ENCODE measurements at regions not wholly inside any gene's neighbourhood (a gene's known extent, or its start where the extent isn't known, plus 50 kb on each side); places are given as distances from the start of the nearest gene placed in this dataset.

GRCh38 chr2:62343636-62344337 is 147.9 kb downstream of the B3GNT2 start:
- intact Hi-C loops (cut with DNase I, micrococcal nuclease), result no loop called here
- CTCF ChIA-PET, result interaction anchor here (1.3 kb wide), 1 partner anchor 350 kb away, joined by 4 read pairs; no protein-coding TSS in a partner anchor

GRCh38 chr2:62343206-62343605 is 147.3 kb downstream of the B3GNT2 start:
- Mint-ChIP-seq H3K9me3 (ENCODE audit: low read depth) (no peaks in the 10 kb centered on the region), H3K4me3 (no peak overlapping the region), H3K4me1 (no peaks in the 10 kb centered on the region), H3K27me3 (no peaks in the 10 kb centered on the region), H3K36me3 (ENCODE audit: low read depth) (no peaks in the 10 kb centered on the region), H3K27ac (no peak overlapping the region)
- CTCF ChIA-PET, result interaction anchor here (1.3 kb wide), 1 partner anchor 350 kb away, joined by 4 read pairs; no protein-coding TSS in a partner anchor
- POLR2A ChIA-PET, result no interaction called here
- intact Hi-C loops (cut with DNase I, micrococcal nuclease), result no loop called here
- no peak for ATAC-seq
- no peak for DNase-seq

More at GRCh38 chr2:62343636-62344337, 147.9 kb downstream of the B3GNT2 start:
- no peaks in the 10 kb centered on the region for H3K9me3 Mint-ChIP-seq (ENCODE audit: low read depth)
- H3K36me3 Mint-ChIP-seq (ENCODE audit: low read depth), result no peaks in the 10 kb centered on the region
- H3K4me1 Mint-ChIP-seq, result no peaks in the 10 kb centered on the region
- H3K27me3 Mint-ChIP-seq, result no peaks in the 10 kb centered on the region
- H3K27ac Mint-ChIP-seq, result no peak overlapping the region
- no peak overlapping the region for H3K4me3 Mint-ChIP-seq
- ATAC-seq (no peak), DNase-seq (no peak)
- POLR2A ChIA-PET, result no interaction called here

DNA sequence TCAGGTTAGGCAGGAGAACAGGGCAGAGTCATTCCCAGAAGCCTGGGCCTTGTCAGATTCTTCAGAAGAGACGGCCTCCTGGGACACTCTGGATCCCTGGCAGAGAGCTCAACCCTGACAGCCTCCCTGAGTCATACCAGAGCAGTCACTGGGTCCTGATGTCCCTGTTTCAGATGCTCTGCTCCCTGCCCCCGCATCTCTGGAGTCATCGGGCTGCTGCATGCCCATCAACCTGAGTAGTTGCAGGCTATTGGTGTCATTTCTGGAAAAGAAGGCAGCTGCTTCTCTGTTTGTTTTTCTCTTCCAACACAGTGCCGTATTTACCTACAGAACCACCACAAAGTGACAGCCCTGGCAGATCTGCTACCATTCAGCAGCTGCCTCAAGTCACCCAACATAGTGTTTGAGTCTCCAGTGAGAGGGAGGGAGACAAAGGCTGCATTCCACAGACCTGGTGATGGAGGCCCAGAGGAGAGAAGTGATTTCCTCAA is 145.1 kb downstream of the B3GNT2 start:
- Mint-ChIP-seq H3K27me3 (no peaks in the 10 kb centered on the region), H3K4me1 (no peaks in the 10 kb centered on the region), H3K36me3 (ENCODE audit: low read depth) (no peaks in the 10 kb centered on the region), H3K9me3 (ENCODE audit: low read depth) (no peaks in the 10 kb centered on the region), H3K27ac (no peak overlapping the region), H3K4me3 (no peak overlapping the region)
- DNase-seq, result no peak
- intact Hi-C loops (cut with DNase I, micrococcal nuclease), result no loop called here
- POLR2A ChIA-PET, result no interaction called here
- CTCF ChIA-PET, result no interaction called here
- no peak for ATAC-seq

GRCh38 chr2:62339837-62340236 is 143.9 kb downstream of the B3GNT2 start:
- Mint-ChIP-seq H3K27ac (no peak overlapping the region), H3K27me3 (no peaks in the 10 kb centered on the region), H3K4me3 (no peak overlapping the region), H3K36me3 (ENCODE audit: low read depth) (no peaks in the 10 kb centered on the region), H3K9me3 (ENCODE audit: low read depth) (no peaks in the 10 kb centered on the region), H3K4me1 (no peaks in the 10 kb centered on the region)
- ChIA-PET CTCF (interaction anchor here (0.5 to 0.9 kb wide), 3 partner anchors 39 to 1588 kb away, joined by 3 to 4 read pairs (median 4); no protein-coding TSS in a partner anchor), POLR2A (no interaction called here)
- no peak for ATAC-seq
- no peak for DNase-seq
- intact Hi-C loops (cut with DNase I, micrococcal nuclease), result no loop called here

GRCh38 chr2:62339413-62339812 is 143.5 kb downstream of the B3GNT2 start:
- POLR2A ChIA-PET, result no interaction called here
- CTCF ChIA-PET, result interaction anchor here (0.5 to 0.9 kb wide), 3 partner anchors 38 to 1588 kb away, joined by 3 to 4 read pairs (median 4); no protein-coding TSS in a partner anchor
- Mint-ChIP-seq H3K4me1 (no peaks in the 10 kb centered on the region), H3K9me3 (ENCODE audit: low read depth) (no peaks in the 10 kb centered on the region), H3K27ac (no peak overlapping the region), H3K36me3 (ENCODE audit: low read depth) (no peaks in the 10 kb centered on the region), H3K27me3 (no peaks in the 10 kb centered on the region), H3K4me3 (no peak overlapping the region)
- DNase-seq (no peak), ATAC-seq (no peak)
- intact Hi-C loops (cut with DNase I, micrococcal nuclease), result no loop called here

- Mint-ChIP-seq H3K27me3 (no peaks in the 10 kb centered on the region), H3K9me3 (ENCODE audit: low read depth) (no peaks in the 10 kb centered on the region), H3K36me3 (ENCODE audit: low read depth) (no peaks in the 10 kb centered on the region), H3K27ac (no peak overlapping the region), H3K4me1 (no peaks in the 10 kb centered on the region), H3K4me3 (no peak overlapping the region)
- ChIA-PET POLR2A (no interaction called here), CTCF (no interaction called here)
- DNase-seq (no peak), ATAC-seq (no peak)
- intact Hi-C loops (cut with DNase I, micrococcal nuclease), result no loop called here
Measured at GRCh38 chr2:62338111-62338510, 142.2 kb downstream of the B3GNT2 start.

DNA sequence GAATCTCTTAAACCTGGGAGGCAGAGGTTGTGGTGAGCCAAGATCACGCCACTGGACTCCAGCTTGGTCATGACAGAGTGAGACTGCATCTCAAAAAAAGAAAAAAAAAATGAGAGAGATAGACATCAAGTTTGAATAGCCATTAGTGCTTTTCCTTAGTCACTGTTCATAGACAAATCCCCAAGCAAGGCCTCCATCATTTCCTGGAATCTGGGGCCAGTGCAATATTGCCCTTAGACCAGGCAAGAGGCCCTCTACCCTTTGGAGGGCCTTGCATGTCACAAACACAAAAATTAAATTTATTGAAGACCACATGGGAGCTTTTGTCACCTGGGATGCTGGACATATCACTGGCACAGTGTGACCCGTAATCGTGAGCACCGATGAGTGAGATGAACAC is 141.5 kb downstream of the B3GNT2 start:
- H3K9me3 Mint-ChIP-seq (ENCODE audit: low read depth), result no peaks in the 10 kb centered on the region
- H3K36me3 Mint-ChIP-seq (ENCODE audit: low read depth), result no peaks in the 10 kb centered on the region
- no peaks in the 10 kb centered on the region for H3K4me1 Mint-ChIP-seq
- ChIA-PET POLR2A (no interaction called here), CTCF (no interaction called here)
- intact Hi-C loops (cut with DNase I, micrococcal nuclease), result no loop called here
- DNase-seq (no peak), ATAC-seq (no peak)
- H3K27ac Mint-ChIP-seq, result no peak overlapping the region
- H3K4me3 Mint-ChIP-seq, result no peak overlapping the region
- H3K27me3 Mint-ChIP-seq, result no peaks in the 10 kb centered on the region

- ChIA-PET POLR2A (no interaction called here), CTCF (no interaction called here)
- no peak for DNase-seq
- H3K27ac Mint-ChIP-seq, result no peak overlapping the region
- no peaks in the 10 kb centered on the region for H3K4me1 Mint-ChIP-seq
- H3K4me3 Mint-ChIP-seq, result no peak overlapping the region
- no peaks in the 10 kb centered on the region for H3K27me3 Mint-ChIP-seq
- ATAC-seq, result no peak
- H3K36me3 Mint-ChIP-seq (ENCODE audit: low read depth), result no peaks in the 10 kb centered on the region
- intact Hi-C loops (cut with DNase I, micrococcal nuclease), result no loop called here
- no peaks in the 10 kb centered on the region for H3K9me3 Mint-ChIP-seq (ENCODE audit: low read depth)
Measured at GRCh38 chr2:62335612-62336011, 139.7 kb downstream of the B3GNT2 start.

- ChIA-PET CTCF (interaction anchor here (0.6 to 0.8 kb wide), 3 partner anchors 8 to 150 kb away, joined by 3 read pairs; no protein-coding TSS in a partner anchor), POLR2A (interaction anchor here (0.6 kb wide), 1 partner anchor 59 kb away, joined by 3 read pairs; no protein-coding TSS in a partner anchor)
- Mint-ChIP-seq H3K4me1 (no peaks in the 10 kb centered on the region), H3K4me3 (no peak overlapping the region), H3K27me3 (no peaks in the 10 kb centered on the region), H3K9me3 (ENCODE audit: low read depth) (no peaks in the 10 kb centered on the region), H3K27ac (no peak overlapping the region), H3K36me3 (ENCODE audit: low read depth) (no peaks in the 10 kb centered on the region)
- intact Hi-C loops (cut with DNase I, micrococcal nuclease), result no loop called here
- no peak for DNase-seq
- ATAC-seq, result no peak
Measured at GRCh38 chr2:62334440-62335058, 138.6 kb downstream of the B3GNT2 start.

DNA sequence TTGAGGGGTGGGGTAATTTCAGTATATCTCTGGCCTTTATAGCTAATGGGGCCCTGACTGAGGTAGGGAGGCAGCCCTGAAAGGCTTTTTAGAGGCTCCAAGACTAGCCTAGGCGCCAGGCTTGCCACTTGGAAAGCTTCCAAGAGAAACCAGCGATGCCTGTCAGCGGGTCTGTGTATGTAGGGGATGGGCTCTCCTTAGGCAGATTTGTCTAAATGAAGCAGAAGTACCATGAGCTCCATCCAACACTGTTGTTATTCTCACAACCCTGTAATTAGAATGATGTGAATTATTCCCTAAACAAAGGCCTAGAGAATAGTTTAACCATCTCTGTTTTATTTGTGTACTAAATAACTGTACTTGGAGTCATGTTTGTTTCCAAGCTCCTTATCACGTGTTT is 138.1 kb downstream of the B3GNT2 start:
- no peak for DNase-seq
- POLR2A ChIA-PET, result interaction anchor here (0.6 kb wide), 1 partner anchor 59 kb away, joined by 3 read pairs; no protein-coding TSS in a partner anchor
- no peak for ATAC-seq
- intact Hi-C loops (cut with DNase I, micrococcal nuclease), result no loop called here
- CTCF ChIA-PET, result interaction anchor here (0.6 to 0.8 kb wide), 3 partner anchors 8 to 149 kb away, joined by 3 read pairs; no protein-coding TSS in a partner anchor
- Mint-ChIP-seq H3K4me3 (no peak overlapping the region), H3K9me3 (ENCODE audit: low read depth) (no peaks in the 10 kb centered on the region), H3K27me3 (no peaks in the 10 kb centered on the region), H3K36me3 (ENCODE audit: low read depth) (no peaks in the 10 kb centered on the region), H3K27ac (no peak overlapping the region), H3K4me1 (no peaks in the 10 kb centered on the region)

GRCh38 chr2:62330959-62331358 is 135.0 kb downstream of the B3GNT2 start:
- ATAC-seq (no peak), DNase-seq (no peak)
- no peaks in the 10 kb centered on the region for H3K4me1 Mint-ChIP-seq
- intact Hi-C loops (cut with DNase I, micrococcal nuclease), result no loop called here
- no peaks in the 10 kb centered on the region for H3K36me3 Mint-ChIP-seq (ENCODE audit: low read depth)
- H3K4me3 Mint-ChIP-seq, result no peak overlapping the region
- H3K27me3 Mint-ChIP-seq, result no peaks in the 10 kb centered on the region
- H3K27ac Mint-ChIP-seq, result no peak overlapping the region
- H3K9me3 Mint-ChIP-seq (ENCODE audit: low read depth), result peaks cover 2% of the 10 kb centered on the region
- ChIA-PET POLR2A (no interaction called here), CTCF (no interaction called here)

DNA sequence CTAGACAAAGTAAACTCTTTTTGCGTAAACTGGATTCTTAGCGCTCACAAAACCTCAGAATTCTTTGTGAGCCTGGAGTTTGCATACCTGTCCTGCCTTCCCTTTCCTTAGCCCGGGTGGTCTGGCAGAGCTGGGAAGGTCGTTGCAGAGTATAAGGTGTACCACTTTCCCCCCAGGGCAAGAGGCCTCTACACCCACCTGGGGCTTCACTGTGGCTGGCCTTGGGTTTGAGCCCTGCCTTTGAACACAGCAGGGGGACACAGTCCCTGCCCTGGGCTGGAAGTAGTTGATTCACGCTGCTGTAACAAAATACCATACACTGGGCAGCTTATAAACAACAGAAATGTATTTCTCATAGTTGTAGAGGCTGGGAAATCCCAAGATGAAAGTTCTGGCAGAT is 133.9 kb downstream of the B3GNT2 start:
- ATAC-seq, result no peak
- Mint-ChIP-seq H3K36me3 (ENCODE audit: low read depth) (no peaks in the 10 kb centered on the region), H3K4me3 (no peak overlapping the region), H3K9me3 (ENCODE audit: low read depth) (peaks cover 8% of the 10 kb centered on the region), H3K27me3 (no peaks in the 10 kb centered on the region), H3K4me1 (no peaks in the 10 kb centered on the region), H3K27ac (no peak overlapping the region)
- intact Hi-C loops (cut with DNase I, micrococcal nuclease), result no loop called here
- POLR2A ChIA-PET, result no interaction called here
- DNase-seq, result no peak
- CTCF ChIA-PET, result interaction anchor here (0.6 kb wide), 1 partner anchor 1528 kb away, joined by 3 read pairs; no protein-coding TSS in a partner anchor
